NCI-H526 treated with DMSO at 0.1 percent for 48 hours (cell line): ENCODE measurements at regions not wholly inside any gene's neighbourhood (a gene's known extent, or its start where the extent isn't known, plus 50 kb on each side); places are given as distances from the start of the nearest gene placed in this dataset.

Experiments
- DNase-seq: peaks from one replicate; lab custom pipeline; 2025; lab: John Stamatoyannopoulos, UW

- DNase-seq: peak; percentile 46
Measured at GRCh38 chr6:14638435-14638905, 520.9 kb downstream of the CD83 start.

- no peak for DNase-seq
Measured at GRCh38 chr6:14638906-14639761, 521.6 kb downstream of the CD83 start.

GRCh38 chr6:14639983-14640599, 522.5 kb downstream of the CD83 start:
- peak; percentile 8 for DNase-seq

- DNase-seq: no peak
Measured at GRCh38 chr6:14640631-14641030, 523.1 kb downstream of the CD83 start.

GRCh38 chr6:14641423-14642135, 524.0 kb downstream of the CD83 start:
- no peak for DNase-seq

GRCh38 chr6:14642136-14642505, 524.5 kb downstream of the CD83 start:
- DNase-seq: no peak

- DNase-seq: no peak
Measured at GRCh38 chr6:14642842-14643241, 525.3 kb downstream of the CD83 start.

- DNase-seq: no peak
Measured at GRCh38 chr6:14644381-14644780, 526.8 kb downstream of the CD83 start.

- no peak for DNase-seq
Measured at GRCh38 chr6:14645221-14645620, 527.6 kb downstream of the CD83 start.

- DNase-seq: no peak
Measured at GRCh38 chr6:14645841-14646240, 528.3 kb downstream of the CD83 start.

- no peak for DNase-seq
Measured at GRCh38 chr6:14646371-14646770, 528.8 kb downstream of the CD83 start.

- no peak for DNase-seq
Measured at GRCh38 chr6:14647357-14647756, 529.8 kb downstream of the CD83 start.

GRCh38 chr6:14652536-14652935, 535.0 kb downstream of the CD83 start:
- DNase-seq: no peak

- peak; percentile 66 for DNase-seq
Measured at GRCh38 chr6:14655201-14656061, 537.9 kb downstream of the CD83 start.

GRCh38 chr6:14656078-14656521, 538.5 kb downstream of the CD83 start:
- peak; percentile 8 for DNase-seq

- DNase-seq: no peak
Measured at GRCh38 chr6:14656649-14657048, 539.1 kb downstream of the CD83 start.

- no peak for DNase-seq
Measured at GRCh38 chr6:14658030-14658429, 540.5 kb downstream of the CD83 start.

GRCh38 chr6:14658886-14659561, 541.5 kb downstream of the CD83 start:
- DNase-seq: no peak

- peak; percentile 13 for DNase-seq
Measured at GRCh38 chr6:14659841-14660240, 542.3 kb downstream of the CD83 start.

- DNase-seq: peak; percentile 51
Measured at GRCh38 chr6:14660806-14661579, 543.4 kb downstream of the CD83 start.
